Superior temporal gyrus (tissue), 1 donor: ENCODE measurements at regions not wholly inside any gene's neighbourhood (a gene's known extent, or its start where the extent isn't known, plus 50 kb on each side); places are given as distances from the start of the nearest gene placed in this dataset.
"Not testable (repeated sequence)": the region's sequence is repeated elsewhere in the genome, so short reads cannot be mapped to it uniquely, and the experiment has no call there.

Source experiments
- DNase-seq: peaks from one replicate; pipeline ENCODE4 v3.0.0-alpha.2; 2016; ENCODE audit errors: extremely low spot score

DNA sequence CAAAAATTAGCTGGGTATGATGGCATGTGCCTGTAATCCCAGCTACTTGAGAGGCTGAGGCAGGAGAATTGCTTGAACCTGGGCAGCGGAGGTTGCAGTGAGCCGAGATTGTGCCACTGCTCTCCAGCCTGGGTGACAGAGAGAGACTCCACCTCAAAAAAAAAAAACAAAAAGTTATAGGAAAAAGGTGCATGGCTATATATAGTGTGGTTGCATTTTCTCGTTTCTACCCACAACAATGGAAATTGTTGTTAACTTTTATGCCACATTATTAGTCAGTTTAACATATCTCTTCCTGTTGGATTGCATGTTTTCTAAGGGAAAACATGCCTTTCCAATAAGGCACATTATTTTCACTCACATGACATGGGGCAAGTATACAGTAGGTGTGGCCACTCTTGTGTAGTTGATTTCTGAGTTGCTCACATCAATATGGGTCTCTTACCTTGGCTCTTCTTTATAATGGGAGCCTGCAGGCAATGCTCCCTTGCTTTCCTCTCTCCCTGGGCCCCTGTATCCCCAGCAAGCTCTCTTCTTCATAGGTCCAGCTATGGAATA, 610.0 kb downstream of the RNF144A start:
- DNase-seq = no peak

- no peak for DNase-seq
These were observed 612.8 kb downstream of the RNF144A start for GRCh38 chr2:7530001-7530400.

- DNase-seq = no peak
These were observed 621.9 kb downstream of the RNF144A start for GRCh38 chr2:7539077-7539476.

DNA sequence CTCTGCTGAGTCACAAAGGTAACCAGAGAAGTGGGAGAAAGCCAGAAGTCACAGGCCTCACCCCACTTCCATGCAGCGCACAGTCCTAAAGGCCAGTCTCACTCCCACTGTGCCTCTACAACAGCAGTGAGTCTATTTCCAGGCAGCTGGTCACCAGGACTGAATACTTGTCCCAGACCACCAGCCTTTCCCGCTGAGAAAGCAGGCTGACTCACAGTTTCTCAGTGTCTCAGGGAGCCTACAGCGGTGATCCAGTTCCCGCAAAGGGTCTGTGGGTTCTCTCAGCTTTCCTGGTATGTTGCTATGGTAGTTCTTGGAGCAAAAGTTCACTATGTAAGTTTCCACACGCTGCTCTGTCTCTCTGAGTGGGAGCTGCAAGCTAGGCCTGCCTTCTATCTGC, 622.5 kb downstream of the RNF144A start:
- no peak for DNase-seq

GRCh38 chr2:7552825-7553570, 635.8 kb downstream of the RNF144A start:
- DNase-seq = no peak

GRCh38 chr2:7555260-7555659, 638.0 kb downstream of the RNF144A start:
- no peak for DNase-seq

DNA sequence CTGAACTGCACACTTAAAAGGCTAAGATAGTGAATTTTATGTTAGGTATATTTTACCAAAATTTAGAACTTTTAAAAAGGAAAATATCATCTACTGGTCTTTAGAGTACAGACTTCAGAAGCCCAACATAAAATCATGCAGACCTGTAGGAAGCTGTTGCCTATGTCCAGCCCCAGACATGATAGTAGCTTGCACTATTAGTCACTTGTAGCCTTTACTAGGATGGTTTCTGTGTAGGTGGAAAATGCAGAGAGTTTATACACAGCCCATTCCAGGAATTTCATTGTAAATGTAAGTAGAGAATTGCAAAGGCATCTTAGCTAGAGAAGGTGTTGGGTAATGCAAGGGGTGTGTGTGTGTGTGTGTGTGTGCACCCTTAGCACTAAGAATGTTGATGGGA, 640.2 kb downstream of the RNF144A start:
- no peak for DNase-seq

- no peak for DNase-seq
These were observed 642.6 kb downstream of the RNF144A start for GRCh38 chr2:7559791-7560190.

DNA sequence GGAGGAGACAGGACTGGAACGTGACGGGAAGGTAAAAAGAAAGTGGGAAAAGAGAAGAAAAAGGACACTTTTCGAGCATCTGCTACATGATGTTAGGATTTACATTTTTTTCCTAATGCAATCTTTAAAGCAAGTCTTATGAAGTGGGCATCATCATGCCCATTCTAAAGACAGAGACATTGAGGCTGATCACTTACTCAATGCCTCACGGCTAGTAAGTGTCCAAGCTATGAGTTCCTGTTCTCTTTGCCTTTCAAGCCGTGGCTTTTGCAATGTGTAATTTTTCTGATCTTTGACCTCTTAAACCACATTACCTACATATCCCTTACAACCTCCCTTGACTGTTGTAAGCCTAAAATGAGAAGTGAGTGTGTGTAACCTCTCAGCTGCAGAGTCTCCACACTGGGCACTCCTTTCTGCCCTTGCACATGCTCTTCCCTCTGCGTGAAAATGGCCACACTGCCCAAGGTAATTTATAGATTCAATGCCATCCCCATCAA, 649.2 kb downstream of the RNF144A start:
- DNase-seq = no peak

GRCh38 chr2:7567116-7567515, 649.9 kb downstream of the RNF144A start:
- DNase-seq = not testable (repeated sequence)

GRCh38 chr2:7567646-7568045, 650.4 kb downstream of the RNF144A start:
- no peak for DNase-seq

DNA sequence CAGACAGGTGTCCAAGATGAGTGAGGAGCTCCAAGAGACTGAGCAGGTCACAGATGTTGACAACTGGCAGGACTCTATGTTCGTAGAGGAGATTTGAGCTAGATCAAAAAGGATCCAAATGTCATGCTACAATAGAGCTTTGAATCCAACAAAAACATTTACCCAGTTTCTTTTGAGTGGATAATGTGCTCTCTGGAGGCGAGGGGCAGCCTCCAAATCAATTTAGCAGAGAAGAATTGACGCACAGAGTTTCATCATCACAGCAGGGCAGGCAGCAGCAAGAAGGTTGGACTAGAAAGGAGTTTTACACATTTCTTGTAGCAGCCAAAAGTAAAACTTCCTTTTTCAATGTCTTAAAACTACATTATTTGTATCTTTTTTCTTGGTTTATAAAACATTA, 653.0 kb downstream of the RNF144A start:
- no peak for DNase-seq

DNA sequence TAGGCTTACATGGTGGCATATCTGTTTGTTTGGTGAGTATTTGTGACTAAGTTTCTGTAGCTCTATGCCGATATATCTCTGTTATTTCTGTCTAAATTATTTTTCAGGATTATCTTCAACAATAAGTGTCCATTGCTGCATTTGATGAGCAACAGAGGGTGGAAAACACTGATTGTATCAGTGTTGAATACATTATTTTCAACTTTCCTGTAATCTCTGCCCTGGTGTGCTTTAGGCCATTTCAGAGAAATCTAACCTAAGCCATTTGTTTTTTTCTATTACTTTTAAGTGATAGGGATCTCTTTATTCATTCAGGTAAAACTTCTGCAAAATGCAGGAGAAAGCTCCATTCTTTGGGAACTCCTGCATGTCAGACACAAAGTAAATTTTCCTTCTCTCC, 654.5 kb downstream of the RNF144A start:
- no peak for DNase-seq

DNA sequence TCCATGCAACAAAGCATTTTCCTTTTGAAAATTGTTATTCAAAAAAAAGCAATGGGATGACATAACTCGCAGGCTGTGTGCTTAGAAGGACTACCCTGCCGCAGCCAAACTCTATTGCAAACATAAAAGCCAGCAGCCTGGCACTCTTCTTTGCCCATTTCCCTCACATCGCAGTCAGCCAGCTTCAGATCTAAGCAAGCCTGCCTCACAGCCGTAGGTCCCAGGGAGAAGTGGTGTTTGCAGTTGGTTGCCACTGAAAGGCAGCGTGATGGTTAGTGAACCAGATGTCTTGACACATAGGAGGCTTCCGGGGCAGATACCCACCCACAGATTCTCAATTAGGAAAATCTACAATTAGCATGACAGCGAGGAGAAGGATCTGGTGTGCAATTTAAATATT, 655.2 kb downstream of the RNF144A start:
- no peak for DNase-seq

DNA sequence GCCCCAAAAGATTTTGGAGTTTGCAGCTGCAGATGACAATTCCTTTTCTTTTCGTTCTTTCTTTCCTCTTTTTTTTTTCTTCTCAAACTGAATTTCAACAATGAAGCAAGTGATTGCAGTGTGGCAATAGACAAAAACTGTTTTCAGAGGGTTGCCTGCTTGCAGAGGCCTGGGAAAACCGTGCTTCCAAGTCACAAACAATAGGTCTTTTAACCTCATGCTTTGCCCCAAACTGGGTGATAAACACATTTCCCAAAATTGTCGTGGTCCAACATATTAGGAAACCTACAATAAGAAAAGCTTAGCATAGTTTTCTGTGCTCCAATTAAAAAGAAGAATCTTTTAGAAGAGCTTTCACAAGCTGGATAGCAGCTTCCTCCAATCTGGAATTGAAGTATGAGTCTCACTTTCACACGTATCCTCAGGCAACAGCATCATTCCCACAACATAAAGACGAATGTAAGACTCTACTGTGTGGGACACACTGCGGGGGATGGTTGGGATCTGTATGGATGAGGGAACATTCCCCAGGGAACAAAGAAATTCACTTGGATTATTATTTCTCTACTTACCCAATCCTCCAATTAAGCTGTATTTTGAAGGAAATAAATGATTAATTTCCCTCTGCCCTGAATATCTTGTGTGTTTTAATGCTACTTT, 656.1 kb downstream of the RNF144A start:
- peak; percentile 39 for DNase-seq

GRCh38 chr2:7574385-7574784, 657.2 kb downstream of the RNF144A start:
- no peak for DNase-seq

DNA sequence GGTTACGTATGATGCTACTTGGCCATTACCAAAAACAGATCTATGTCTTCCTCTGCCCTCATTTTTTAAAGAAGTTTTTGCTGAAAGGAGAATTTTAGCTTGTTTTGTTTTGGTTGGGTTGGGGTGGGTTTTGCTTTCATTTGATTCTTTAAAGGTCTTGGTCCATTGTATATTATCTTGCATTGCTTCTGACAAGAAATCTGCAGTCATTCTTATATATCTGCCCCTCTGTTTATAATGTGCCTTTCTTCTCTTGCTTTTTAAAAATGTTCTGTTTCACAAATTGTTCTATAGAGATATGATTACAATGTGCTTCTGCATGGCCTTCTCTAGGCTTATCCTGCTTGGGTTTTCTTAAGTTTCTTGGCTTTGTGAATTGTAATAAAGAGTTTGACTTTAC, 660.6 kb downstream of the RNF144A start:
- DNase-seq = no peak

- no peak for DNase-seq
These were observed 666.8 kb downstream of the RNF144A start for GRCh38 chr2:7584017-7584416.

- DNase-seq = no peak
These were observed 669.7 kb downstream of the RNF144A start for GRCh38 chr2:7586898-7587297.

GRCh38 chr2:7588295-7588694, 671.1 kb downstream of the RNF144A start:
- peak; percentile 59 for DNase-seq

DNA sequence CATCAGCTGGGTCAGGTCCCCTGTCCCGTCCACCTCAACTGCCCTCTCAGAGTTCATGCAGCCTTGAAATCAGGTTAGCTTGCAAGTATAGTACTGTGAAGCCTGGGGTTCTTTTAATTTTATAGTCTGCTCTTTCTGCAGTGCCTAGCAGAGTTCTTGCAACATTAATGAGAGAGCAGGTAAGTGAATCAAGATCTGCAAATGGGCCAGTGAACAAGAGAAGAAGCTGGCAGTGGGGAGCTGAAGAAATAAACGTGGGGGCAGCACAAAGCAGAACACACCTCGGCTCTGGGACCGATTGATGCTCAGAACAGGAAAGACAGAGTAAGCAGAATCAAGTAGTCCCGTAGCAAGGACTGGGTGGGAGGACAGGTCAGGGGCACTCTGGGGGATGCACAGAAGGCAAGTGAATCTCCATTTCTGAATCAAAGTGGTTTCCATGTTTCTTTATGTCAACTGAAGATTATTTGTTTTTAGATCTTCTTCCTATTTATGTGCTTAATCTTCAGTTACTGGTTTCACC, 675.5 kb downstream of the RNF144A start:
- no peak for DNase-seq

GRCh38 chr2:7593360-7593759, 676.1 kb downstream of the RNF144A start:
- DNase-seq = no peak

- DNase-seq = no peak
These were observed 677.0 kb downstream of the RNF144A start for GRCh38 chr2:7594211-7594610.
